AG04449 (cell line): ENCODE measurements at regions not wholly inside any gene's neighbourhood (a gene's known extent, or its start where the extent isn't known, plus 50 kb on each side); places are given as distances from the start of the nearest gene placed in this dataset.

Source experiments
- CTCF ChIA-PET: fragments of 350-600 bp; formaldehyde crosslinking; extraction: SDS; loops from one replicate; lab custom pipeline; 2021; ENCODE audit warnings: antibody characterized with exemption; lab: Yijun Ruan, JAX
- POLR2A ChIA-PET: fragments of 400-600, 350-600 bp; formaldehyde crosslinking; extraction: SDS; loops from one replicate; lab custom pipeline; 2020; ENCODE audit warnings: antibody characterized with exemption, inconsistent platforms; lab: Yijun Ruan, JAX
- DNase-seq: peaks from one replicate; pipeline ENCODE4 v3.0.0-alpha.2; 2010; ENCODE audit warnings: low read depth, low spot score
- H3K4me3 ChIP-seq: 2 replicates; pipeline ENCODE4 v1.5.1; 2011; ENCODE audit warnings: low read depth, mild to moderate bottlenecking, control low read depth, low read length
- TF ChIP-seq, protein P1 (sequence below): IDR thresholded peaks from one replicate; pipeline ENCODE4 v1.5.1; 2011; ENCODE audit warnings: mild to moderate bottlenecking, moderate library complexity, low read length, control low read depth, inconsistent platforms; ENCODE audit not compliant: insufficient read depth; ENCODE audit errors: missing control alignments

DNA sequence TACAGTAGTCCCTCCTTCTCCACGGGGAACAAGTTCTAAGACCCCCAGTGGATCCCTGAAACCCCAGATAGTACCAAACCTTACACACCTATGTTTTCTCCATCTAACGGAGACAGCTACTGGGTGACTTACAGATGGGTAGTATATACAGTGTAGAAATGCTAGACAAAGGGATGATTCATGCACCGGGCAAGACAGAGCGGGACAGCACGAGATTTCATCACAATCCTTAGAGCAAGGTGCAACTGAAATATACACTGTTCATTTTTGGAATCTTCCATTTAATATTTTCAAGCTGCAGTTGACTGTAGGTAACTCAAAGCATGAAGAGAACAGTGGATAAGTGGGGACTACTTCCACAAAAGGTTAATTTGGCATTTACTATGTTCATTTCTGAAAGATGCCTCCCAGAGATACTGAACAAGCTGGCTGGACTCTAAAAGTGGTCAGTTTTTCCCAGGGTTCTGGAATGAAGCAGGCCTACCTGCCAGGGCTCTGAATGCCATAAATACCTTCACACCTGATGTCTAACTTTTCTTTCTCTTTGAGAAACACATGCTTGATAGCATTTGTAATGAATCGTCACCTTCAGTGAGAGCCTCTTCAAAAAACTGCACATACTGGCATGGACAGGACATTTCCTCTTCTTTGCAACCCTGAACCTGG is 127.7 kb upstream of the FOXN3 start:
- POLR2A ChIA-PET: no interaction called here
- no peak overlapping the region for H3K4me3 ChIP-seq
- TF ChIP-seq, protein P1, sequence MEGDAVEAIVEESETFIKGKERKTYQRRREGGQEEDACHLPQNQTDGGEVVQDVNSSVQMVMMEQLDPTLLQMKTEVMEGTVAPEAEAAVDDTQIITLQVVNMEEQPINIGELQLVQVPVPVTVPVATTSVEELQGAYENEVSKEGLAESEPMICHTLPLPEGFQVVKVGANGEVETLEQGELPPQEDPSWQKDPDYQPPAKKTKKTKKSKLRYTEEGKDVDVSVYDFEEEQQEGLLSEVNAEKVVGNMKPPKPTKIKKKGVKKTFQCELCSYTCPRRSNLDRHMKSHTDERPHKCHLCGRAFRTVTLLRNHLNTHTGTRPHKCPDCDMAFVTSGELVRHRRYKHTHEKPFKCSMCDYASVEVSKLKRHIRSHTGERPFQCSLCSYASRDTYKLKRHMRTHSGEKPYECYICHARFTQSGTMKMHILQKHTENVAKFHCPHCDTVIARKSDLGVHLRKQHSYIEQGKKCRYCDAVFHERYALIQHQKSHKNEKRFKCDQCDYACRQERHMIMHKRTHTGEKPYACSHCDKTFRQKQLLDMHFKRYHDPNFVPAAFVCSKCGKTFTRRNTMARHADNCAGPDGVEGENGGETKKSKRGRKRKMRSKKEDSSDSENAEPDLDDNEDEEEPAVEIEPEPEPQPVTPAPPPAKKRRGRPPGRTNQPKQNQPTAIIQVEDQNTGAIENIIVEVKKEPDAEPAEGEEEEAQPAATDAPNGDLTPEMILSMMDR: no peak

DNA sequence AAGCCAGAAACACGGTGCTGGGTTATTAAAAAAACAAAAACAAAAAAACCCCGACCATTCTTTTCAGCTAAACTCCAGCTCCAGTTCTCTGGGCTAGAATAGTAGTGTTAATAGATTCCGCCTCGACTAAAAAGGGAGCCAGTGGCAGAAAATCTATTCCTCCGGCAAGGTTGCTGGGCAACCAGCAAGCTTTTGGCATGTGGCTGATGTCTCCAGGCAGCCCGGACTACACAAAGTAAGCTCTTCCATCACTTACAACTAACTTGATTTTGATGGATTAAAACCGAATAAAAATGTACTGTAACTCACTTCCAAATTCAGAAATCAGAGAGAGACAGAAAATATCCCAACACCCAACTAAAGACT is 126.4 kb upstream of the FOXN3 start:
- DNase-seq: no peak
- TF ChIP-seq, protein P1: no peak
- CTCF ChIA-PET: no interaction called here
- no peak overlapping the region for H3K4me3 ChIP-seq
- POLR2A ChIA-PET: no interaction called here

More for the DNA sequence above, 127.7 kb upstream of the FOXN3 start:
- CTCF ChIA-PET: no interaction called here
- DNase-seq: no peak

DNA sequence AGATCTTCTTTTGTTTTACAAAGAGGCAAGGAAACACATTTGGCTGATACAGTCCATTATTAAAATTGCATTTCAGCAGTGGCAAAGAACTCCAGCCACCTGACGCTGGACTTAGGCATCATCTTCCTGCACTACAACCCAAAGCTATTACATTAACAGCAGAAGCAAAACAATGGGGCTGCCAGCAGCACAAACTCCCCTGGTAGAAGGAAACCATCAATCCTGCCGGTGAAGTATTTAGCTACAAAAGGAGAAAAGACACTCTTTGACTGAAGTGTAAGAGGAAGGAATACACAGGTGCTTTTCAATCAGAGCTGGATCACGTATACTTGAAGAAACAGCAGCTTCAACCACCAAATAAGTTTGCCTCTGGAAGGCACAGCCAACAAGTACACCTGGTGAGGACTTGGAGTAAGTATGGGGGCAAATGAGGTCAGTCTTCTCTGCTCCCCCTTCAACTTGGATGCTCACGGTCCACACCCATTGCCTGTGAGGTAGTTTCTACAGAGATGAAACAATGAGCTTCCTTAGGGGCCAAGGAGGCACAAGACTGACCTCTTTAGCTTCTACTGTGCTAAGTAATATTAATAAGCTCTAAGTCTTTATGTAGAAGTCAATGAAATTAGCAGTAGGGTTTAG is 125.9 kb upstream of the FOXN3 start:
- TF ChIP-seq, protein P1: no peak
- H3K4me3 ChIP-seq: no peak overlapping the region
- ChIA-PET POLR2A (no interaction called here), CTCF (no interaction called here)
- DNase-seq: no peak

DNA sequence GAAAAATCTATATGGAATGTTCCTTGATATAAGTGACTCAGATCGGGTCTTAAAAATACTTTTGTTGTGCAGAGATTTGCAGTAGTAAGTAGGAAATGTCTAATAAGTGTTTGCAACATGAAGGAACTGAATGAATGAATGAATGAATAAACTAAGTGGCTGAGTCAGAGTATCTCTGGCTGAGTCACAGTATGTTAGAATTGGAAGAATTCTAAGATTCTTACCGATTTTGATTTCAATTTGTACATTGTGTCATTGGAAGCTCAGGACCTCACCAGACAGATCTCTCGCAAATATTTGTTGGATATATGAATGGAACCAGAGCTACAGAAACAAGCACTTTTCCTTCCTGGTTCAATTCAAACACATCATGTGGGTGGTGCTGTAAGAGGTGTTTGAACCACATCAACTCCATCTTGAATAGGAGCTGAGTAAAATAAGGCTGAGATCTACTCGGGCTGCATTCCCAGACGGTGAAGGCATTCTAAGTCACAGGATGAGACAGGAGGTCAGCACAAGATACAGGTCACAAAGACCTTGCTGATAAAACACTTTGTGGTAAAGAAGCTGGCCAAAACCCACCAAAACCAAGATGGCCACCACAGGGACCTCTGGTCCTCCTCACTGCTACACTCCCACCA is 123.9 kb upstream of the FOXN3 start:
- ChIA-PET CTCF (interaction anchor here (1.2 kb wide), 1 partner anchor 515 kb away, joined by 3 read pairs; no protein-coding TSS in a partner anchor), POLR2A (interaction anchor here (0.7 to 1.1 kb wide), 2 partner anchors 39 to 160 kb away, joined by 3 read pairs; no protein-coding TSS in a partner anchor)
- peak; percentile 83 for DNase-seq
- H3K4me3 ChIP-seq: no peak overlapping the region
- TF ChIP-seq, protein P1: no peak

DNA sequence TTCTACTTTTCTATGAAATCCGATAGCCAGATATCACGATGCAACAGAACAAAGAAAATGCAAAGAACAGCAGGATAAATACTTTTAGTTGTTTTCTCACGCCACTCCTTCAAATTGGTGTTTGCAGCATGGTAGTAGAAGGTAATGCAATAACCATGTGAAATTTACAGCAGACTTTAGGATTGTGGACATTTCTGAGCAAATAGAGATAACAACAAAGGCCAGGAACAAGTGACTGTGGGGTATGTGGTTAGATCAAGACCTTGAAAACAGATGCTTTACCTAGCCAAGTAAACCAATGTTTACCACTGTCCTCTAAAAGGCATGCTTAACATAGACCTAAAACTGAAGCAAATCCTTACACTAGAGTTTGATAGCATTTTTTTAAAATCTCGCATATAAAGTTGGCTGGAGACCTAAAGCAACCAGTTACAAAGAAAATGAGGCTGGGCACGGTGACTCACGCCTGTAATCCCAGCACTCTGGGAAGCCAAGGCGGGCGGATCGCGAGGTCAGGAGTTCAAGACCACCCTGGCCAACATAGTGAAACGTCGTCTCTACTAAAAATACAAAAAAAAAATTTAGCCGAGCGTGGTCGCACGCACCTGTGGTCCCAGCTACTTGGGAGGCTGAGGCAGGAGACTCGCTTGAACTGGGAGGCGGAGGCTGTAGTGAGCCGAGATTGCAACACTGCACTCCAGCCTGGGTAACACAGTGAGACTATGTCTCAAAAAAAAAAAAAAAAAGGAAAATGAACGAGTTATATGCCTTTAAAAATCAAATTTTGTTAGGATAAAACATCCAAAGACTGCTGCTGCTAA is 123.2 kb upstream of the FOXN3 start:
- no peak for DNase-seq
- CTCF ChIA-PET: interaction anchor here (1.2 kb wide), 1 partner anchor 514 kb away, joined by 3 read pairs; no protein-coding TSS in a partner anchor
- POLR2A ChIA-PET: interaction anchor here (1.1 kb wide), 1 partner anchor 161 kb away, joined by 3 read pairs; no protein-coding TSS in a partner anchor
- TF ChIP-seq, protein P1: no peak
- no peak overlapping the region for H3K4me3 ChIP-seq

DNA sequence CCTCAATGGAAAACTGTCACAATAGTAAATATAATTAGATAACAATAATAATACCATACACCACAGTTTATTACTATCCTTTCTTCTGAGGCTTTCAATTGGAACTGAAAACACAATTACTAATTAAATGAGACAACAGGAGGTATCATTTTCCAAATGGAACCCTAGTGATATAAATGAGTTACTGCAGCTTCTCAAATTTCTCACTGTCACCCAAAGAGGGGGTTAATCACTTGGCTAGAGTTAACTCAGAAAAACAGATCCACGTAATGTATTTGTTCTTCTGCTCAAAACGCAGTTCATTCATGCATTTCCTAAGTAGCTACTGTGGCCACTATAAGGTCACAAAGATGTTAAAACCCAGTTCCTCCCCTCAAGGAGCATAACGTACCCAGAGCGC is 120.9 kb upstream of the FOXN3 start:
- CTCF ChIA-PET: no interaction called here
- H3K4me3 ChIP-seq: no peak overlapping the region
- TF ChIP-seq, protein P1: no peak
- POLR2A ChIA-PET: no interaction called here
- DNase-seq: no peak
